GM21515 (cell line): ENCODE measurements at regions not wholly inside any gene's neighbourhood (a gene's known extent, or its start where the extent isn't known, plus 50 kb on each side); places are given as distances from the start of the nearest gene placed in this dataset.

Source experiments
- ATAC-seq: cut with Tn5 transposase; IDR thresholded peaks from one replicate; pipeline ENCODE4 v1.9.1; 2021; ENCODE audit not compliant: unreplicated experiment

DNA sequence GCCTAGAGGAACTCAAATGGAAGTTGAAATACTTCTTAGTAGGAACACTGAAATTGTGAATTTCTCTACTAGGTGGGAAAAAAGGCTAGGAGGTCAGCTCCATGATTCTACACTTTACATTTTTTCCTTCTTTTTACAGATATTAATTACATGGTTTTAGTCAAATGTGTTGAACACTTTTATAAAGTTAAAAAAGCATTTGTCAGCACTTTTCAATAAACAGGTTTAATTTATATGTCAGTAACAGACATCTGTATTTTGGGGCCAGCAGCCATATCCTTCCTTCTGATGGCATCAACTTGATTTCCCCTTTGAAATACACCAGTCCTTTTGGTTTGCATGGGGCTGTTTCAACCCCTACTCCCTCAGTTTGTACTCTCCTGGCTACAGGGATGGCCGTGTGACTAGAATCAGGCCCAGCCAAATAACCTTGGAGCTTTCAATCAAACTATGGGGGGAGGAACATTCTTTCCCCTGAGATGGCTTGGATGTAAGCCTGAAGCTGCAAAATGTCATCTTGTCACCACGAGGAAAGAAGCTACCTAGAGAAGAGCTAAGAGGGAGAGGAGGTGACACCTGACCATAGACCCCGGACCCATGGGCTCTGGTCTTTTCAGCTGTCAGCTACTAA is 171.0 kb upstream of the NEBL start:
- ATAC-seq = no peak

DNA sequence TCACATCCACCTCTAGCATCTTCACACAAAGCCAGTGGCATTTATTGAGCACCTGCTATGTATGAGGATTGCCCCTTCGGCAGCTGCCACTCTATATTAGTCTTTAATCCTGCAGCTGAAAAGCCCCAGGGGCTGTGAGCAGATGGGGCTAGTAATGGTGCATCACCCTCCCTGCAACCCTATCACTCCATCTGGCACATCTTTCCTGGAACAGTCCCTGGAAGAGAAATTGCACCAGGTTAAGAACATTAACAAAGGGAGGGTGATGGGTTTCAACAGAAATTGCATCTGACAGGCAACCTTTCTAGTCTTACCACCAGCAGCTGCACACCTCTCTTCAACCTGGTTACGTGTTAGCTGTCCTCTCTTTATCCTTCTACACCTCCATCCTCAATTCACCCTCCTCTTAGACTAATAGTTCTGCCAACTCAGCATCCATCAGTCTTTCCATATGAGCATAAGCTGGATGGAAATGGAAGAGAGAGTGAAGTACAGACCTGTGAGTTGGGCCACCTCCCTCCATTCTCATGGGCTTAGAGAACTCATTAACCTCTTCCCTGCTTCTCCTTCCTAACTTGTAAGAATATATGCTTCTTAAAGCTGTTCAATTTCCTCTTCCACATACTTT is 168.6 kb upstream of the NEBL start:
- no peak for ATAC-seq

DNA sequence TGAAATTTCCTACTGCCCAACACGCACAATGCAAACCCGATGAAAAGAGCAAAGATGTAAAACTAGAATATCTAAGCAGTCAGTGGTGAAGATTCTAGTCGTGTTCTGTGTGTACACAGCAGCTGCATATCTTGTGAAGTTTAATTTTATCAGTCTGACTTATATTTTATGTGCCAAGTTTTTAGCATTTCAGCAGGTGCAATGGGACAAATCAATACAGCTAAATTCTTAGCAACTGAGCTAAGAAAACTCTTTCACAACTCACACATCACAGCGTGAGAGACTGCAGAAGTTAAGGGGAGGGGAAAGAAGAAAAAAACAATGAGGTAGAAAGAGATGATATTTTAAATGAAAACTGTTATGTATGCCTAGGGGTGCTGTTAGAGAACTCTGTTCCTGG is 164.9 kb upstream of the NEBL start:
- ATAC-seq = no peak

DNA sequence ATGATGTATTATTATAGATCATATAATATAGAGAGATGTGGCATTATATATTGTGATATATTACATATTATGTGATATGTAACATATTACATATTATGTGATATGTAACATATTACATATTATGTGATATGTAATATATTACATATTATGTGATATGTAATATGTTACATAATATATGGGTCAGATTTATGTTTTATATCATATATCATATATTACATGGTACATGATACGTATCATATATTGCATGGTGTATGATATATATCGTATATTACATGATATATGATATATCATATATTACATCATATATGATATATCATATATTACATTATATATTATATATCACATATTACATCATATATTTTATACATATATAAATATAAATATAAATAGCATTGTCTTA is 164.1 kb upstream of the NEBL start:
- ATAC-seq = no peak

DNA sequence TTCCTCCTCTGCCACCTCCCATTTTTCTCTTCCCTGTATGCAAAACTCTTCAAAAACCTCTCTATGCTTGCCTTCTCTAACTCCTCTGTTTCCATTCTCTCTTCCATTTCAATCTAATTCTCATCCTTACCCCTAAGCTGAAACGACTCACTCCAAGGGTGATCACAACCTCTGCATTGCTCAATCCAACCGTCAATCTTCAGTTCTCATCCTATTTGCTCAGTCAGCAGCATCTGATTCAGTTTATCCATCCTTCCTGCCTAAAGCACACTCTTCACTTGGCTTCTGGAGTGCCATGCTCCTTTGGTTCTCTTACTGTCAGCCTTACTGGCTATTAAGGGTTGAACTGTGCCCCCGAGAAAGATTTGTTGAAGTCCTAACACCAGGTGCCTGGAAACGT is 163.5 kb upstream of the NEBL start:
- ATAC-seq = no peak

DNA sequence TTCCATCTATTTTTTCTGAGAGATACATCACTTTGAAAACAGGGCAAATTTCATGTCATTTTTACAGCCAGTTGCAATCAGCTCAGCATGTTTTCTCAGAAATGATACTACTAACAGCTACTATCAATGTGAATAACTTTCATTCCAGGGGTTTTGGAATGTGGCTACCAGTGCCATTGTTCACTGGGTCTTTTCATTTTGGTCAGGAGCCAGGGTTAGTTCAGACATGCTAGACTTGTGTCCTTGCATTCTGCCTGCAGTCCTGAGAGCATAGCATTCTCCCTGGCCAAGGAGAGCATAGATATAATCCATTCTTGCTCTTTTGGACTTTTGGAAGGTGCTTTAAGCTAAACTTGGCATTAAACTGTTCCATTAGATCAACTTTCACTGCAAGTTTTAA is 160.9 kb upstream of the NEBL start:
- ATAC-seq = no peak

DNA sequence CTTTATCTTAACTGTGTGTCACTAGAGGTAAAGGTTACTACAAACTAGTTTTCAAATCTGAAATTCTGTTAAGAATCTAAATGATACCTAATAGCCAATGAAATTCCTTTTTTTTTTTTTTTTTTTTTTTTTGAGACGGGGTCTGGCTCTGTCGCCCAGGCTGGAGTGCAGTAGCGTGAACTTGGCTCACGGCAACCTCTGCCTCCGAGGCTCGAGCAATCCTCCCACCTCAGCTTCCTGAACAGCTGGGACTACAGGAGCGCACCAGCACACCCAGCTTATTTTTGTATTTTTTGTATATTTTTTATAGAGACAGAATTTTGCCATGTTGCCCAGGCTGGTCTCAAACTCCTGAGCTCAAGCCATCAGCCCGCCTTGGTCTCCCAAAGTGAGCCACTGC is 160.3 kb upstream of the NEBL start:
- ATAC-seq = no peak

DNA sequence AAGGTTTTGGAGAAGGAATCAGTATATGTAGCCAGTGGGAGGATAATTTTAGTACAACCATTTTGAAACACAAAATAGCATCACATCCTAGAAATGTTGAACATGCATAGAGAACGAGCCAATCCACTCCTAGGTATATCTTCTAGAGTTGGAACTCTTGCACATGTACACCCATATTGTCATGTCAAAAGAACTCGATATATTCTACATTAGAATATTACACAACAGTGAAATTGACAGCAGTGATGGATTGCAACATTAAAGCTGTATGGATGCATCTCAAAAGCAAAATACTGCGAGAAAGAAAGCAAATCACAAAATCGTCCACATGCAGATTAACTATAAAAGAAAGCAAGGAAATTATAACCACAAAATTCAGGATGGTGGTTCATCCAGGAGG is 159.3 kb upstream of the NEBL start:
- ATAC-seq = no peak

DNA sequence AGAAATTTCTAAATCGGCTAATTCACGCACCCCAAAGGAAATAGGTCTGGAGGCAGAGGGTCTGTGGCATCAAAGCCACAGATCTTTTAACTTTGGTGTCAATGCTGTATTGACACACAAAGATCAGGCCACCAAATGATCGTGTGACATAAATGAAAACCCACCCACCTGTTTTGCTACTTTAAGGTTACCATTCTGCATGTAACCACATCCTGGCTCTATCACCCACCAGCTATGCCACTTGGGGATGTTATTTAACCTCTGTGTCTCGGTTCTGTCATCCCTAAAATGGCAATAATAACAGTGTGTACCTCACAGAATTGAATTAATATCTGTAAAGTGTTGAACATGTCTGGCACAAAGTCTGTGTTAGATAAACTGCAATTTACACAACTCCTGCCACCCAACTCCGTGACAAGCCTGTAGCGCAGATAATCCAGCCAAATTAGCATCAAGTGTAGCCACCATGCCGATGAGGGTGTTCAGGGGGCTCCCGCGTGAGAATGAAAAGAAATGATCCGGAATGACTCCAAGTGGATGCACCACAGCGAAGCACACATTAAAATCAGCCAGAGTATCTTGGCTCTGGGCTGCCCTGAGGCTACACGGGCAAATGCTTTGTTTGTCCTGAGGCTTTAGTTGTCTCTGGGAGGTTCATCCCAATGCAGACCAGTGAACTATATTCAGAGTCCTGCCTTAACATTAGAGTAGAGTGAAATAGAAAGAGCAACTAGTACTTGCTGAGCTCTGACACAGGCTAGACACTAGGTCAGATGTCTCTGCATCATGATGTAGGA is 158.4 kb upstream of the NEBL start:
- no peak for ATAC-seq

DNA sequence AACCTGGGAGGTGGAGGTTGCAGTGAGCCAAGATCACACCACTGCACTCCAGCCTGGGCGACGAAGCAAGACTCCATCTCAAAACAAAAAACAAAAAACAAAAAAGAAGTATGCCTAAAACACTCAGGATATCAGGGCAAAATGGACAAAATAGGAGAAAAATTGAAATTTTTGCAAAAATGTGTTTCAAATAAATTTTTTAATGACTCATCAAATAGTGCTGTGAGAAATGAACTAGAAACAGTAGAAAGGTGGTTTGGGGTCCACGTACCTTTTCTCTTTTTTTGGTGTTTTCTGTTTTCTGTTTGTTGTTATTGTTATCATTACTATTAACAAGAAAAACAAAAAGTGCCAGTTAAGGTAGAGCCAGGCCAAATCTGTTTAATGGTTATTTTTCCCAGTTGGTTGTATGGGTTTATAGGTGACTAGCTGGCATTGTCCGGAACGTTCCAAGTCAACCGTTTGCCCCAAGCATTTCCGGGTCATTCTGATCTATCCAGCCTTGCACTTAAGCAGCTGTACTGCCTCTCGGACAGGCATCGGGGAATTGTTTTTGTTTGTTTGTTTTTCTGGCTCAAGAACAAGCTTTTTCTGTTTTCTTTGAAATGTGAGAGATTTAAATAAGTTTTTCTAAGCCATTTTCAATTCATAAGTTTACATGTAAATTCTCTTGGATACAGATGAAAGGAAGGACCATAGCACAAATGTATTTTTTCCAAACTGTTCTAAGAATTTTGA is 157.0 kb upstream of the NEBL start:
- ATAC-seq = no peak

DNA sequence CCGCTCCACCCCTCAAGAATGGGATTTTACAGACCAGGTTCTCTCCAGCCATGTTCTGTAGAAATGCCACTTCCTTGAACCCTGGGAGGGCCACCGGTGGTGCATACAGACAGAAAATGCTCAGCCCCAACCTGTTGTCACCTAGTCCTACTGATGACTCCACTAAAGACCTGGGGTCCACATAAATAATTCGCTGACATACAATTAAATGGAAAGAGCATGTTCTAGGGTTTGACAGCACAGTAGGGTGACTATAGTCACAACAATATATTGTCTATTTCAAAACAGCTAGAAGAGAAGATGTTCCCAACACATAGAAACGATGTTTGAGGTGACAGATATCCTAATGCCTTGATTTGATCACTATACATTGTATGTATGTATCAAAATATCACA is 155.6 kb upstream of the NEBL start:
- ATAC-seq = no peak

DNA sequence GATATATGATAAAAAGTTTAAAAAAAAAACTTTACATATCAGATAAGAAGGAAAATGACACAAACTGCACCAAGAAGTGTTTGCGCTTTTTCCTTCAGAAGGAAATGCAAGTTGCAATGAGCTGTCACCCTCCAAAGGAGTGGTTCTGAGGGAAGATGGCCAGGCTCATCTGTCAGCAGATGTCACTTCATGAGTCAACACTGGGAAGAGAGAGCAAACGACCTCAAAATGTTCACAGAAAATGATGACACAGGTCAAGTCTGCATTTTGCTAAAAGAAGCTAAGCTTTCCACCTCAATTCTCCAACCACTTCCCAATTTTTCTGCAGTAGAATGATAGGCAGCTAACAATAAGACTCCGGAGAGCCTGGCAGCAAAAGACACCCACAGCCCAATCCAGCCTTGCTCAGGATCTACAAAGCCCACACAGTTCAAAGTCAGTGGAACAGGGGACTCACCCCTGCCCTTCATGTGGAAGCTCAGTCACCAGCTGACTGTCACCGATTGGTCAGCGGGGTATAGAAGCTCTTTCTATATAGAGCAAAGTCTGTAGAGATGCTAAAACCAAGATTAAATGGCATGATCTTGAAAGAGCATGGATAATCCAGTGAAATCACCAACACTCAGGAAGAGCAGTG is 155.1 kb upstream of the NEBL start:
- ATAC-seq = no peak

DNA sequence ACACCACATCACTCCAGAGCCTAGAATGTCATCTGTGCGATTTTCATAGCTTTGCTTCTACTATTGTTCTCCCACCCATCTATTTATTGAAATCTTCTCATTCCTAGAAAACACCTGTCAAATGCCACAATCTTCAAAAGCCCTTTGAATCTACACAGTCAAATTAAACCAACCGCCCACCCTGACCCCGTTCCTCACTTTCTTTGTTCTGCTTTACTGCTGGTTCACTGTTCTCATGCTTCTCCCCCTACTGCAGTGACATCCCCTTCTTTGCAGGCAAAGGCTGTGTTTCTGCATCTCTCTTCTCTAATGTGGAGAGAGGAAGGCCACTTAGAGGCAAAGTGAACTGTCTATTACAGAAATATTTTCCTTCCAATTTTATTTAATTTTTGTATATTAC is 152.4 kb upstream of the NEBL start:
- no peak for ATAC-seq

DNA sequence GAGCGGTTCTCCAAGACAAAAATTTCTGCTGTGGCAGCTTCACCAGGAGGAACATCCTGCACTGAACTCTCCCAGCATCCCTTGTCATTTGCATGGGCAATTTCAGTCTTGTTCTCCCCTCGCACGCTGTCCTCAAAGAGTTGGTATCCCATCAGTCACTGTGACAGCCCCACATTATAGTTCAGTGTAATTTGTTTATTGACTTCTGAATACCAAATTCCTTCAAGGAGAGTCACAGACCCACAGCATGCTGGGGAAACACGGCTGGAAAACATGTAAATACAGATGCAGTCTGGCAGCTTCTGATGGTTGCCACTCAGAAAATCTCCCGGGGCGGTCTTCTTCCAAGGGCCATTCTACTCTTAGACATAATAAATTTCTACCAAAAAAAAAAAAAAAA is 151.0 kb upstream of the NEBL start:
- no peak for ATAC-seq

DNA sequence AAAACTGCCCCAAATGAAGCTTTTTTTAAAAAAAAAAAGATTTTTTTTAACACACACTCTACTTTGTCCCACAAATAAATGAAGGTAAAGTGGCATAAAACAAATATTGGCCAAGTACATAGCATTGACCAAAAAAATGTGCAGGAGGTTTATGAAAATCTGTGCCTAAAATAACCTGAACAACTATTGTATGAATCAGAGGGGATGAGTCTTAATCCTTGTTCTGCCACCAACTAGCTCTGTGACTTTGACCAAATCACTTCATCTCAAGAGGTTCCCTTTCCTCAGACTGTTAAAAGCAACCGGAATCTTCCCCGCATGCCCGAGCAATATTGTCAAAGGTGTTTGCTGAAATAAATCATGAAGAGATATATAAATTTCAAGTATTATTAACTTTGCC is 150.4 kb upstream of the NEBL start:
- no peak for ATAC-seq

DNA sequence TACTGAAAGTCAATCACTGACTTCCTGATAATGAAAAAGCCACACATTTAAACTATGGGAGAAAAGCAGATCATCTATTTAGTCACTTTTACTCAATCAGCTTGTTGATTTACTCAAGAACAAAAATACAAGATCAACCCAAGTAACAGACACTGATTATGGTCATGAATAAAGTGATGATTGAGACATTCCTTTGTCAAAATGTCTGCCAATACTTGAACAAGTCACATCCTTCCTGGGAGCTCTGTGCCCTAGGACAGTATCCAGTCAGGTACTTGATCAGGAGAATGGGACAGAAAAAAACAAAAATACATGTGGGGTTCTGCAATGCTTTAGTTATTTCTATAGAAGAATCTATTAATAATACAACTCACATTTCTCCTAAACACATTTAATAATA is 150.0 kb upstream of the NEBL start:
- ATAC-seq = no peak

DNA sequence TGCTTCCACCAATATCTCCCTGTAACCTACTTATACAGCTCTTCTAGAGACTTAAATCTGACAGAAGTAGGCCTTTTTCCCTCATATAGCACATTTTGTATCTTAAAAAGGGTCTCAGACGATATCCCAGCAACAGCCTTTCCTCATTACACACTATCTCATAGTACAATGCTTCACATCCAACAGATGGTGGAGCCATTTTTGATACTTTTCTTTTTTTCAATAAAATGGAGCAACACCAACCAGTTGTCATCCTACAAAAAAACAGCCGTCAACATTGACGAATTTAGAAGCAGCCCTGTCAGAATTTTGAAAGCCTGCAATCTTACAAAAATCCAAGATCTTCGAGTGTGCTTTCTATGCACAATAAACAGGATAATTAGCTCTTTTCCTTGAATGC is 145.9 kb upstream of the NEBL start:
- ATAC-seq = no peak

DNA sequence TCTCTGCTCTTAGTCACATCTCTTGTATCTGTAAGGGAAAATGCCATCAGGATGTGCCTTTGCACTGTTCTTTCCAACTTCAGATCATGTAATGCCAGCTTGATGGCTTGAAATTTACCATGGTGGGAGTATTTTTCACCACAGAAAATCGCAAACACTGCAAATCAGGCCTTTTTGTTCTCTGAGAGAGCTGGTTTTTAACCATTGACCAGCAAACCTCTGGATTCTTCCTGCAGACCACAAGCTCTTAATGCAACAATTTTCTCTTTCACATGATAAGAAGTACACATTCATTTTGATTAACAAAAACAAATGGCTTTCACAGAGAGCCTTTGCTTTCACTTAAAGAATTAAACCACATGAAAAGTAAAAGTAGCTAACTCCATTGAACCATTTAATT is 145.4 kb upstream of the NEBL start:
- no peak for ATAC-seq

DNA sequence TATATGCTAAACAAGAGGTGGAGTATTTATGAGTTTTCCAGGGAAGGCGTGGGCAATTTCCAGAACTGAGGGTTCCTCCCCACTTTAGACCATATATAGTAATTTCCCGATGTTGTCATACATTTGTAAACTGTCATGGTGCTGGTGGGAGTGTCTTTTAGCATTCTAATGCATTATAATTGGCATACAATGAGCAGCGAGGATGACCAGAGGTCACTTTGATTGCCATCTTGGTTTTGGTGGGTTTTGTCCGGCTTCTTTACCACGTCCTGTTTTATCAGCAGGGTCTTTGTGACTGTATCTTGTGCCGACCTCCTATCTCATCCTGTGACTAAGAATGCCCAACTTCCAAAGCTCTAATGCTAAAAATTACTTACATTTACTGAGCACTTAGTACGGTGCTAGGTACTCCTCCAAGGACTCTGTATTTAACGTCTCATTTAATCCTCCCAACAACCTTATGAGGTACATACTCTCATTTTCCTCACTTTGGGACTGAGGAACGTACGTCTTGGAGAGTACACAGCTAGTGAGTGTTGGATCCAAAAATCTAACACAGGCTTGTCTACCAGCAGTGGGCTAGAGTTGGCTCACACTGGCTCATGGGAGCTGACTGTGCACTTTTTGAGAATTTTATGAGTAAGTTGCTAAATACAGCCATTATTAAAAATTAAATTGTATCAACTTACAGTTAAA is 144.8 kb upstream of the NEBL start:
- ATAC-seq = no peak

DNA sequence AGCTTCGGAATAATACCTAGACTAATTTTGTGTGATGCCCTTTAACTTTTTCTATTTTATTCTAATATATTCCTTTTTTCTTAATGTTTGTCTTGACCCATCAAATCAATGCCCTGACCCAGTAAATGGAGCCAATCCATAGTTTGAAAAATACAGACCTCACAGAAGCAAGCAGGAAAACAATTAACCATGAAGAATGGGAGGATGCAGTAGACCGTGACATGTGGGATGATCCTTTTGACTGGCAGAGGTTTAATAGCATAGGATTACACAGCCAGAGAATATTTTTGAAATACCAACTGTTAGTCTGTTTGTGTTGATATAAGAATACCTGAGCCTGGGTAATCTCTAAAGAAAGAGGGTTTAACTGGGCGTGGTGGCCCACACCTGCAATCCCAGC is 142.6 kb upstream of the NEBL start:
- ATAC-seq = no peak

DNA sequence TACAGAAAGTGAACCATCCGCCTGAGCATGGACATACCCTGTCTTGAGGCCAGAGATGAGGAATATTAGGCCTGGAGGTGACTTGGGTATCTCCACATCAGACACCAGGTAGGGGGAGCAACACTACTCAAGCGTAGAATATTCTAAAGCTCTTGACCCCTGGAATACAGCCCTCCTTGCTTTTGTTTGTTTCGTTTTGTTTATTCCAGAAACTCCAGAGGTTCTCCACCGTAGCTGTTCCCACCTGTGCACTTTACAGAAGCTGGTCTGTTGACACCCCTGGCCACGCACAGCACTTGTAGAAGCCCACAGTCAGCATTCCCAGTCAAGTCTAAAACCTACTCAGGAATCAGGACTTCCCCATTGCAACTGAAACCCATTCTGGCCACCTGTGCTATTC is 139.6 kb upstream of the NEBL start:
- no peak for ATAC-seq
